ENCODE measurements at regions not wholly inside any gene's neighbourhood (a gene's known extent, or its start where the extent isn't known, plus 50 kb on each side); places are given as distances from the start of the nearest gene placed in this dataset.

- H3K4me3 ChIP-seq (ENCODE audit: low read depth, low read length): no peak overlapping the region
- no peak for TF ChIP-seq CTCF (IDR thresholded peaks at IDR 0.05; ENCODE audit: low read depth, low read length, missing control alignments)
- DNase-seq (ENCODE audit: low read depth): no peak
Observed at GRCh38 chr3:117444175-117444574, 734.6 kb downstream of the TUSC7 start.

GRCh38 chr3:117447419-117447818 is 737.8 kb downstream of the TUSC7 start:
- no peak for DNase-seq (ENCODE audit: low read depth)
- no peak overlapping the region for H3K4me3 ChIP-seq (ENCODE audit: low read depth, low read length)
- TF ChIP-seq CTCF (IDR thresholded peaks at IDR 0.05; ENCODE audit: low read depth, low read length, missing control alignments): no peak

GRCh38 chr3:117450026-117450425 is 740.4 kb downstream of the TUSC7 start:
- no peak overlapping the region for H3K4me3 ChIP-seq (ENCODE audit: low read depth, low read length)
- DNase-seq (ENCODE audit: low read depth): no peak
- no peak for TF ChIP-seq CTCF (IDR thresholded peaks at IDR 0.05; ENCODE audit: low read depth, low read length, missing control alignments)

GRCh38 chr3:117454254-117454653 is 744.7 kb downstream of the TUSC7 start:
- H3K4me3 ChIP-seq (ENCODE audit: low read depth, low read length): no peak overlapping the region
- no peak for TF ChIP-seq CTCF (IDR thresholded peaks at IDR 0.05; ENCODE audit: low read depth, low read length, missing control alignments)
- no peak for DNase-seq (ENCODE audit: low read depth)

GRCh38 chr3:117454908-117455307 is 745.3 kb downstream of the TUSC7 start:
- H3K4me3 ChIP-seq (ENCODE audit: low read depth, low read length): no peak overlapping the region
- DNase-seq (ENCODE audit: low read depth): no peak
- no peak for TF ChIP-seq CTCF (IDR thresholded peaks at IDR 0.05; ENCODE audit: low read depth, low read length, missing control alignments)

- TF ChIP-seq CTCF (IDR thresholded peaks at IDR 0.05; ENCODE audit: low read depth, low read length, missing control alignments): no peak
- DNase-seq (ENCODE audit: low read depth): no peak
Observed at GRCh38 chr3:117455782-117456181, 746.2 kb downstream of the TUSC7 start.

GRCh38 chr3:117463276-117464115 is 753.9 kb downstream of the TUSC7 start:
- no peak for DNase-seq (ENCODE audit: low read depth)
- TF ChIP-seq CTCF (IDR thresholded peaks at IDR 0.05; ENCODE audit: low read depth, low read length, missing control alignments): no peak
- no peak overlapping the region for H3K4me3 ChIP-seq (ENCODE audit: low read depth, low read length)

More at GRCh38 chr3:117455782-117456181, 746.2 kb downstream of the TUSC7 start:
- no peak overlapping the region for H3K4me3 ChIP-seq (ENCODE audit: low read depth, low read length)

All from GM12864 (cell line).